ENCODE measurements at regions not wholly inside any gene's neighbourhood (a gene's known extent, or its start where the extent isn't known, plus 50 kb on each side); places are given as distances from the start of the nearest gene placed in this dataset.

GRCh38 chr2:221197225-221197856 is 374.8 kb downstream of the EPHA4 start:
- DNase-seq (no peak), ATAC-seq (no peak)
- intact Hi-C loops (cut with DNase I, micrococcal nuclease), result no loop called here

- ATAC-seq, result no peak
- intact Hi-C loops (cut with DNase I, micrococcal nuclease), result no loop called here
- no peak for DNase-seq
Observed at GRCh38 chr2:221198309-221198708, 373.8 kb downstream of the EPHA4 start.

GRCh38 chr2:221200184-221200839 is 371.8 kb downstream of the EPHA4 start:
- no peak for DNase-seq
- no peak for ATAC-seq
- intact Hi-C loops (cut with DNase I, micrococcal nuclease), result no loop called here

DNA sequence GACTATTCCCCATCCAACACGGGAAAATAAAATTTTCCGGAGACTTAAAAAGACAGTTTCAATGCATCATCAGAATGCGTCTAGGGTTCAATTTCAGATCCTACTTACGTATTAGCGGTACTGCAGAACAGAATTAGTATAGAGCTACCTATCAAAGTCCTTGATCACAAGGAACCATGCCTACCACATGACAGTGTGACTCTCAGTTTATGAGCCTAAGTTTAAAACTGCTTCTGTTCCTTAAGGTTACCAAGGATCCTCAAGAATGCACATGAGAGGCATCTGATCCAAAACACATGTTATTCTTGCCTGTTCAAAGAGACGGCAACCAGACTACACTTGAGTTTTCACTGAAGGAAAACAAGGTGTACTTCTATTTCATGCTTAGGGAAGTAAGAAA is 369.7 kb downstream of the EPHA4 start:
- DNase-seq, result no peak
- intact Hi-C loops (cut with DNase I, micrococcal nuclease), result no loop called here
- no peak for ATAC-seq

GRCh38 chr2:221203125-221203524 is 369.0 kb downstream of the EPHA4 start:
- DNase-seq, result peak; percentile 10 to 28
- ATAC-seq, result peak; percentile 47
- intact Hi-C loops (cut with DNase I, micrococcal nuclease), result no loop called here

GRCh38 chr2:221203856-221204255 is 368.2 kb downstream of the EPHA4 start:
- DNase-seq, result peak in 1 of 2 donors; percentile 49
- ATAC-seq, result no peak
- intact Hi-C loops (cut with DNase I, micrococcal nuclease), result no loop called here

GRCh38 chr2:221204699-221205098 is 367.4 kb downstream of the EPHA4 start:
- peak; percentile 79 for ATAC-seq
- intact Hi-C loops (cut with DNase I, micrococcal nuclease), result no loop called here
- no peak for DNase-seq

GRCh38 chr2:221205103-221205673 is 366.9 kb downstream of the EPHA4 start:
- DNase-seq (no peak), ATAC-seq (peak; percentile 92)
- intact Hi-C loops (cut with DNase I, micrococcal nuclease), result no loop called here

DNA sequence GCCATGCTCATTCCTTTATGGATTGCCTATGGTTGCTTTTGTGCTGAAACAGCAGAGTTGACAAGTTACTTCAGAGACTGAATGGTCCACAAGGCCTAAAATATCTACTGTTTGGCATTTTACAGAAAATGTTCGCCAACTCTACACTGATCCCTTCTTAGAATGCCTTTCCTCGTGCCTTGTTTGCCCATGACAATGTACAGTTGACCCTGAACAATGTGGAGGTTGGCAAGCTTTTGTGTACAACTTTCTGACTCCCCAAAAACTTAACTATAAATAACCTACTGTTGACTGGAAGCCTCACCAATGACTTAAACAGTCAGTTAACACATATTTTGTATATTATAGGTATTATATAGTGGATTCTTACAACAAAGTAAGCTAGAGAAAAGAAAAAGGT is 361.4 kb downstream of the EPHA4 start:
- no peak for DNase-seq
- ATAC-seq, result no peak
- intact Hi-C loops (cut with DNase I, micrococcal nuclease), result no loop called here

DNA sequence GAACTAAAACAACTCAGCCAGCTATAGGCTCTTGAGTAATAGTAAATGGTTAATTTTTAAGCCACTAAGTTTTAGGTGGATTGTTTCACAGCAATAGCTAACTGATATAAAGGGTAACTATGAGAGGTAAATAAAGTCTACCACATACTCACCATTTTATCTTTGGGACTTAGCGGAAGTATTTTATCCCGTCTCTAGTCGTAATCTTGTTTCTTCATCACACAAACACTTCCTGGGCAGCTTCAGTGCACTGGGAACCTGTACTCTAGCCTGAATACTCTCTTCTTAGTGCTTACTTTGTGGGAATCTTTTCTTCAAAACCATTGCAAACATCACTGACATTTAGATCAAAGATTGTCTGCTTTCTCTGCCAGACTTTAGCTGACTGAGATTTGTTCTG is 360.5 kb downstream of the EPHA4 start:
- intact Hi-C loops (cut with DNase I, micrococcal nuclease), result no loop called here
- peak; percentile 87 for ATAC-seq
- no peak for DNase-seq

- ATAC-seq, result peak; percentile 96
- DNase-seq, result no peak
- intact Hi-C loops (cut with DNase I, micrococcal nuclease), result no loop called here
Observed at GRCh38 chr2:221212105-221212504, 360.0 kb downstream of the EPHA4 start.

DNA sequence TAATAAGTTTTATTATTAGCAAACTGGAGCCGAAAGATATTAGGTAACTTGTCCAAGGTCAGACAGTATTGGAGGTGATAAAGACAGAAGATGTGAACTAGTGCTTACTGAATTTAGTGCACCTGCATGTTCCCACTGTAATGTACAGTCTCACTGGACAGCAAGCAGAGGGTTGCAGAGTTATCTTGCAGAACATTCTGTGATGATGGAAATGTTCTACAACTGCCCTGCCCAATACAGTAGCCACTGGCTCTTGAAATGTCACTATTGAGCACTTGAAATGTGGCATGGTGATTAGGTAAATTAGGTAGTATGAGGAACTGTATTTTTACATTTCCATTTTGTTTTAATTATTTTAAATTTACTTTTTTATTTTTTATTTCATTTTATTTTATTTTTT is 356.6 kb downstream of the EPHA4 start:
- no peak for DNase-seq
- intact Hi-C loops (cut with DNase I, micrococcal nuclease), result no loop called here
- no peak for ATAC-seq

DNA sequence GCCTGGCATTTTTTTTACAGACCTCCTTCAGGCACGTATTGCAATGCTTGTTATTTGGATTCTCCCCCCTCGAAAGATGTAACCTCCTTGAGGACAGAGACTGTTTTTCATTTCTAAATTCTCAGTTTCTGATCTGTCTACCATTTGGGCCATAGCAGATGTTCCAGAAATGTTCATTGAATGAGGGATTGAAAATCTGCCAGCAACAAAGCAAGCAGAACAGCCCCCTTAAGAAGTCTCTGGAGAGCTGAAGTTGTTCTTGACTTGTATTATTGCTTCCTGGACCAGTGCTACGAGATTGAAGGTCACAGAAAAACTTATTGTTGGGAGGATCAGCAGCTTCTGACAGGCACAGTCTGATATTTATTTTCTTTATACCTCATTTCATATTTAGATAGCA is 355.5 kb downstream of the EPHA4 start:
- intact Hi-C loops (cut with DNase I, micrococcal nuclease), result no loop called here
- DNase-seq (no peak), ATAC-seq (no peak)

- no peak for DNase-seq
- intact Hi-C loops (cut with DNase I, micrococcal nuclease), result no loop called here
Observed at GRCh38 chr2:221225752-221226151, 346.4 kb downstream of the EPHA4 start.

DNA sequence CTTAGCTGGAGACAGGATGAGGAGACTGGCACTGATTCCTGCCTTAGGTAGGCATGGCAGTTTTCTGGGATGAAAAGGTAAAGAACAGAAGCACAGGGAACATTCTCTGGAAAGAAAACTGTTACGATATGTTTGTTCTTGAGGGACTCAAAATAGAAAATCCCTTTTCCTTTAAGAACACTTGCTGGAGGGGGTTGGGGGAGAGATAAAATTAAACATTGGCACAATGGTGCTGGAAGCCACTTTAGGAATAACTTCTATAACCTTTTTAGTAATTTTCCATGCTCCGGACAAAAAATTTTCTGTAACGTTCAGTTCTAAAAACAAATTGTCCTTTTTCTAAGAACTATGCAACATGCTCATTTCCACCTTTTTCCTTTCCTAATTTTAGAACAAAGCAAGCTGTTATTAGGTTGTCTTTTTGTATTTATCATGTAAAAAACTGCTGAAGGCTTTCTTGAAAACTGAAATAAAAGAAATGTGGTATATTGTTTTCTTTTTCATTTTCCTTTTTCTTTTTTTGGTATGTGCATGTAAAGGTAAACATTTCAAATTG is 343.8 kb downstream of the EPHA4 start:
- intact Hi-C loops (cut with DNase I, micrococcal nuclease), result no loop called here
- no peak for DNase-seq
- ATAC-seq, result no peak

More at GRCh38 chr2:221225752-221226151, 346.4 kb downstream of the EPHA4 start:
- no peak for ATAC-seq

- ATAC-seq, result no peak
- intact Hi-C loops (cut with DNase I, micrococcal nuclease), result no loop called here
- no peak for DNase-seq
Observed at GRCh38 chr2:221229099-221229498, 343.0 kb downstream of the EPHA4 start.

- DNase-seq (no peak), ATAC-seq (no peak)
- intact Hi-C loops (cut with DNase I, micrococcal nuclease), result no loop called here
Observed at GRCh38 chr2:221231511-221231910, 340.6 kb downstream of the EPHA4 start.

- ATAC-seq, result no peak
- DNase-seq, result no peak
Observed at GRCh38 chr2:221235941-221236340, 336.2 kb downstream of the EPHA4 start.

GRCh38 chr2:221241072-221241471 is 331.0 kb downstream of the EPHA4 start:
- intact Hi-C loops (cut with DNase I, micrococcal nuclease), result no loop called here
- ATAC-seq, result no peak
- DNase-seq, result no peak

More at GRCh38 chr2:221235941-221236340, 336.2 kb downstream of the EPHA4 start:
- intact Hi-C loops (cut with DNase I, micrococcal nuclease), result no loop called here

- no peak for ATAC-seq
- no peak for DNase-seq
- intact Hi-C loops (cut with DNase I, micrococcal nuclease), result no loop called here
Observed at GRCh38 chr2:221243771-221244170, 328.3 kb downstream of the EPHA4 start.
